NCI-H1092 treated with DMSO at 0.1 percent for 48 hours (cell line): ENCODE measurements at regions not wholly inside any gene's neighbourhood (a gene's known extent, or its start where the extent isn't known, plus 50 kb on each side); places are given as distances from the start of the nearest gene placed in this dataset.
"Not testable (repeated sequence)": the region's sequence is repeated elsewhere in the genome, so short reads cannot be mapped to it uniquely, and the experiment has no call there.

Experiments used
- DNase-seq: peaks from one replicate; lab custom pipeline; 2025; lab: John Stamatoyannopoulos, UW

DNA sequence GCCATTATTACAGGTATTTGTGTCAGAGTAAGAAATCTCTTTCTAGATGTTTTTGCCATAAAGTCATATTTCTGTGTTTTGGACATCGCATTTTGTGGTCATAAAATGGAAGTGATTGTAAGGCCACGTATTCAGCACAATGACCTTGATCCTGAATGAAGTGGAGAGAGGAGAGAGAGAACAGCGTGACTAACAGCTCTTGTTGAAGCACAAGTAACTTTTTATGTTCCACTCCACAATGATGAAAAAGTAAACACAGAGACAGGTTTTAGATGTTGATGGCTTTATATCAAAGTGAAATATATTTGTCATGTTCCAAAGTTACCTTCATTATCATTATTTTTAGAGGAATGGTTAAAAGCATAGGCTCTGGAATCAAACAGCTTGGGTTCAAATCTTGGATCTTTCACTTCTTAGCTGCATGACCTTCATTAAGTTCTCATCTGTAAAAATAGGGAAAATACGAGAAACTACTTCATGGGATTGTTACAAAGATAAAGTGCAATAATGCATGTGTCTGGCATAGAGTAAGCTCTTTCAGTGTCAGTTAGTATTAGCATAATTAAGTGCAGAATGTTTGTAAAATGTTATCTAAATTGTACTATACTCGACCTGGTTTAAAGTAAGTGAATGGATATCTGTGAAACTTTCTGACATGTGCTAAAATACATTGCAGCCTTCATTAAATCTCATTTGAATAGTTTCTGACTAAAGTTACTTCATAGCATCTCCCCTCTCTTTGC, 341.5 kb upstream of the DNAJC19 start:
- no peak for DNase-seq

DNA sequence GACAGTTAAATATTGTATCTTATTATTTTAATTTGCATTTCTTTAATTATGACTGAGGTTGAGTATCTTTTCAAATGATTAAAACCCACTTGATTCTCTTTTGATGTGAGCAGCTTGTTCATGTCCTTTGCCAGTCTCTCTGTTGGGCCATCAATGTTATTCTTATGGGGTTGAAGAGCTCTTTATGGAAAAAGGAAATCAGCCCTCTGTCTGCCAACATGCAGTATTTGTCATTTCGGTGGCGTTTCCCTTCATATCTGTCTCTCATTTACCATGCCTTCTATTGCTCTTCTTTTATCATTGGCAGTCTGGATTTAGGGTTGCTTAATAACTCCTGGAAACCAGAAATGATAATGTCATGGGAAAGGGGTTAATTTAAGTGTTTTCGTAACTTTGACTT, 340.7 kb upstream of the DNAJC19 start:
- no peak for DNase-seq

DNA sequence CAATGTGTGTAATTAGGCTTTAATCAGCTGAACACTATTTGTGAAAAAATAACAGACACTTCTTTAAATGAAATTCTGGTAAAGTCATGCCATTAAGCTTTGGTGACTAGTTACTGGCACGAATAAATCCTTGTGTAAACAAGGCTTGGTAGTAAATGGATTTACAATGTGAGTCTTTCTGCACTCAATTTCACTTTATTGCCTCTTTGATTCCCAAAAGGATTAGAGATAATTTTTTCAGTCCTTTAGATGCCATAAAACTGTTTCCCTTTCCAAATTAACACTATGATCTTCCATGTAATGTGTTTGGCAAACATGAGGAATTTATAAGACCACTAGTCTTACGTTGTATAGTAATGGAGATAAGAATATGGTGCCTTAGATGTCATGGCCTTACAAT, 339.5 kb upstream of the DNAJC19 start:
- DNase-seq: peak; percentile 78

DNA sequence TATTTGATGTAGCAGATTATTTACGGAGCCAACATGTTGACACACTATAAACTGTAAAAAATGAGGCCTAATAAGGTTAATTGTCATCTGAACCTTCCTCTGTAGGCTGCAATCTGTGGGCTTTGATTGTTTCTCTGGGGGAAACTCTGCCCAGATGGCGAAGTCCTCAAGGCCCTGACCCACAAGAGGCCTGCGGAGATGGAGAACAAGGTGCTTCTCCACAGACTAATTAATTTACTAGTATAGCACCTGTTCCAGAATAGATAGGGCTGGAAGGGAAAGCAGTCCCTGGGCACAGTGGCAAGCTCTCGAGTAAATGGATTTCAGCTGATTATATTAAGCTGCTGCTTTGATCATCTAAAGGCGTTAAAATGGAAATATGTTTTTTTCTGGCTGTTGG, 338.8 kb upstream of the DNAJC19 start:
- DNase-seq: peak; percentile 33

DNA sequence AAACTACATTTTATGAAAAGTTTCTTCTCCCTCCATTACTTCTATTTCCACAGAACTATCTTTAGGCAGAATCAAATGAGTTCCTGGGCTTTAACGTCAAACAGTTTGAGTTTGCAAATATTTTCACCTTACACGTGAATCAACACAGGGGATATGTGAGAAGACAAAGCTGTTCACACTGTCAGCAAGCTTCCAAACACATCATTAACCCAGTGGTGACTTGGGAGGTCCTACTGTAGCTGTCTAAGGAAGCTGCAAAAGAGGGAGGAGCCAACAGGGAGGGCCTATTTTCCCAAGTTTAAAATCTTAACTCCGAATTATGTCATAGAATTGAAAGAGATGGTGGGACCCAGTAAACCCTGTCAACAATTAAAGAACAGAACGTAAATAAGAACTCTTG, 337.8 kb upstream of the DNAJC19 start:
- no peak for DNase-seq

DNA sequence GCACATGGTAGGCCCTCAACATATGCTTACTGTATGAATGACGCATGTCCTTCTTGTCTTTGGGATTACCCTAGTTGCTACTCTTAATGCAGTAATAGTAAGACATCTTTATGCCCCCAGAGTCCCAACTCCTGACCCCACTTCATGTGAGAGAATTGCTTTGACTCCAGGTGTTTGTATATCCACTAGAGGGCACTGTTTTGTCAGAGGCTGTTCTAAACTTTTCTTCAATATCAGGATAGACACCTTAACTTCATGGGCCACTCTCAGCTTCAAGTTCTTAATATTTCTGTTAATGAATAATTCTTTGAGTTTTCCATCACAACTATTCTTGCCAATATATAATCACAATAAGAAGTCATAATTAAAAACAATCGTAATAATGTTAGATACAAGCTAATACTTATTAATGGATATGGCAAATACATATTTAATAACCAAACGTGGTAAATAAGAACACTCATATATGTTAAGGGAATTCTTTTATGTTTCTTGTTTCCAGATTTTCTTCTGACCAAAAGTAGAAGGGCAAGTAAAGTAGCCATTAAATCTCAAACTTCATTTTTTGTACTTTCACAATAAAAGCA, 337.2 kb upstream of the DNAJC19 start:
- DNase-seq: peak; percentile 45

DNA sequence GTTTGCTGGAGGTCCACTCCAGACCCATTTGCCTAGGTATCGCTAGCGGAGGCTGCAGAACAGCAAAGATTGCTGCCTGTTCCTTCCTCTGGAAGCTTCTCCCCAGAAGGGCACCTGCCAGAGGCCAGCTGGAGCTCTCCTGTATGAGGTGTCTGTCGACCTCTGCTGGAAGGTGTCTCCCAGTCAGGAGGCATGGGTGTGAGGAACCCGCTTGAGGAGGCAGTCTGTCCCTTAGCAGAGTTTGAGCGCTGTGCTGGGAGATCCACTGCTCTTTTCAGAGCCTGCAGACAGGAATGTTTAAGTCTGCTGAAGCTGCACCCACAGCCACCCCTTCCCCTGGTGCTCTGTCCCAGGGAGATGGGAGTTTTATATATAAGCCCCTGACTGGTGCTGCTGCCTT, 335.0 kb upstream of the DNAJC19 start:
- DNase-seq: not testable (repeated sequence)

DNA sequence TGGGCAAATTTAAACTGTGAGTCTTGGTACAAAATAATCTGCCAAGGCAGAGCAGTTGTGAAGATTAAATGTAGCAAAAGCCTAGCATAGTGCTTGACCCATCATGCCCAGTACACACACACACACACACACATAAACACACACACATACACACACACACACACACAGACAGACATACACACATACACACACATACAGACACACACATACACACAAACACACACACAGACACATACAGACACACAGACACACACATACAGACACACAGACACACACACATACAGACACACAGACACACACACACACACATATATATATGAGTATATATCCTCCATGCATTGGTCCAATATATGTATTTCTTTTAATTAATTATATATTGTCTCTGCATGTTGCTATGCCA, 328.8 kb upstream of the DNAJC19 start:
- no peak for DNase-seq

DNA sequence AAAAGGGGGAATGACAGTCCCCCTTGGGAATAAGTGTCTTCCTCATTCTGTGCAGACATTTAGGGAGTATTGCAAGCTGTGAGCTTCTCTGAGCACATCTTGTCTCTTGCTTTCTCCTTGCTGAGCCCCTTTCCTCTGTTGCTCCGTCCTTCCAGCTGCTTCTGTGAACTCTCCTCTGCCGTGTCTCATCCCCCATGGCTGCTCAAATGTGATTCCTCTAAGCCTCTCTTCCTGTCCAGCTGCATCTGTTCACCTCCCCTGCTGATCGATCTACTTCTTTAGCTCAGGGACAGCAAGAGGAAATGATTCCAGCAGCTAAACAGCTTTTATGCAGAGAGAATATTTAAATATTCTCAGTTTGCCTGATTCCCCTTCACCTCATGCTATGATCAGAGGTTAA, 328.0 kb upstream of the DNAJC19 start:
- no peak for DNase-seq

DNA sequence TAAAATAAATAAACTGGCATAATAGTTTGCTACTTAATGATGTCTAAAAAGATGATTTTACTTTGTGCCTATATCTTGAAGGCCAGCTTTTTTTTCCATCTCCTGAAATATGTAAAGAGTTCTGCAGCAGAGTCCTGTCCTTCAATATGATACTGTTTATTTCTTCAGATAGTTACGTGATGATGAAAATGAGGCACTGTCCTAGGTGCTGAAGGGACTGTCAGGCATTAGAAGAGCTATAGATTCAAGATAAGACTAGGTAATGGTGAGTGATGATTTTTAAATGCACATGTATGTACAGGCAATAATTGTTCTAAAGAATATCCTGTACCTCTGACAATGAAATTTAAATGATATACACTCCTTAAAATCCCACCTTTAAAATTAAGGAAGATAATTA, 326.9 kb upstream of the DNAJC19 start:
- no peak for DNase-seq

DNA sequence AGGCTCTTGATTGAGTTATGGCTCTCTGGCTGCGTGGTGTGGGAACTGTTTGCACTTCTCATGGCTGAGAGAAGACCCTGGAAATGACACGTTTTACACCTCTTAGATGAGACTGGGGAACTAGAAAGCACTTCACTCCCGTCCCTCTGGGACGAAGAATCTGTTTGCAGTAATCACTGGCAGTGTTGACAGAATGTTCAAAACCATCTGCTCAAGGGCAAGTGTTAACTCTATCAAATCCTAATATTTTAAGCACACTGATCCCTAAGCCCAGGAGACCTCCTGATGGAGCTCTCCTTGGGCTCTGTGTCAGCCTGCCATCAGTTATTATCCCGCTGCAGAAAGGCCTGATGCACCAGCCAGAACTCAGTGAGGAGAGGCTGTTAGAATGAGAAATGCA, 323.8 kb upstream of the DNAJC19 start:
- peak; percentile 65 for DNase-seq

DNA sequence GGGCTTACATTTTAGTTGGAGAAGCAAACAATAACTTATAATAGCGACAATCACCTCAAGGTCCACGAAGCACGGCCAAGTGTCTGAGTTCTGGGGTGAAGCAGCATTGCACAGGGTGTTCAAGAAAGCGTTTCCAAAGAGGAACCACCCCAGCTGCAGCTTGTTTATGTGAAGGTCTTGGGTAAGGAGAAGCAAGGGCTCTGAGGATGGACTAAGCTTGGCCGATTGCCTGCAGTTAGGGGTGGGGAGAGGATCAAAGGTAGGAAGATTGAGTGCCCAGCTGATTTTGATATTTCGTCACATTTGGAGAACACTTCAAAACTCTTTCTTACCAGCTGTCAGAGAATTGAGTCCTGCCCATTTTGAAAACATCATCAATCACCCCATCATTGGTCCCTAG, 321.6 kb upstream of the DNAJC19 start:
- no peak for DNase-seq

DNA sequence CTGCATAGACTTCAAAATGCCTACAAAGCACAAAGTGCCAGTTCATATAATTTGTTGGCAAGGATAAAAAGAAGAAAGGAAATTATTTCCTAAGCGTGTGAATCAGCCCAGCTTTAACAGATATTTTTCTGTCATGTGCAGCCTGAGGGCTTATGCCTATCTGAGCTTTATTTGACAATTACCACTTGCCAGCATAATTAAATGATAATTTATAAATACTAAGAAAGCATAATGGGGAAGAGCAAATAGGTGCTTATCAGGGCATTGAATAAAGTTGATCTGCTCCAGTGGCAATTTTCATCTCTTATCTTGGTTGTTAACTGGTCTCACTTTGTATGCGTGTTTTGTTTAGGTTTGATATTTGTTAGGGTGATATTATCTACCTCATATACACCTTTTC, 313.4 kb upstream of the DNAJC19 start:
- DNase-seq: no peak

DNA sequence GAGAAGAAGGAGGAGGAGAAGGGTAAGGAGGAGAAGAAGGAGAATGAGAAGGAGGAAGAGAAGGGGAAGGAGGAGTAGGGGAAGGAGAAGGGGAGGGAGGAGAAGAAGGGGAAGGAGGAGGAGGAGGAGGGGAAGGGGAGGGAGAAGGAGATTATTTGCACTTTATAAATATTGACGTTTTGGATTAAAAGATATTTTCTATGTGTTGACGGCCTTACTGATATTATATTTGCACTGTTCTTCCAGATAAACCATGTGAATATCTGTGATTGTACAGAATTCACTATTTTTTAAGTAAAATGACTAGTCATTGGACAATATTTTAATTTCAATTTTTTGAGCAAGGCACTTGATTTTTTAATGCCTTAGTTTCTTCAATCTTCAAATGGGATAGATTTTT, 310.5 kb upstream of the DNAJC19 start:
- DNase-seq: no peak

DNA sequence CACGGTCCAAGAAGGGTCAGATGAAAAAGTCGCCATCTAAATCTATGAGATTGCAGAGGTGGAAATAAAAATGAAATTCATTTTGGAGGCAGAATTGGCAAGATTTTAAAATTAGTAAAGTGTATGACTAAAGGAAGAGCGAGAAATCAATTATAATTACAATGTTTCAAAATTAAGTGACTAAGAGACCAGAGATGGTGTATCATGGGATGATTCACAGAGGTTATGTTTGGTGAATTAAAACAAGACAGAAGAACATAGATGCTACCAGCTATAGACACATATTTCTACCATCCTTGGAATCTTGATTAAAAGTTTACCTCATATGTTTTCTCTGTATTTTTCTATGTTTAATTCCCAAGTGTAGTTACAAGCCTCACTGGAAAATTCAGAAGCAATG, 308.9 kb upstream of the DNAJC19 start:
- DNase-seq: no peak

DNA sequence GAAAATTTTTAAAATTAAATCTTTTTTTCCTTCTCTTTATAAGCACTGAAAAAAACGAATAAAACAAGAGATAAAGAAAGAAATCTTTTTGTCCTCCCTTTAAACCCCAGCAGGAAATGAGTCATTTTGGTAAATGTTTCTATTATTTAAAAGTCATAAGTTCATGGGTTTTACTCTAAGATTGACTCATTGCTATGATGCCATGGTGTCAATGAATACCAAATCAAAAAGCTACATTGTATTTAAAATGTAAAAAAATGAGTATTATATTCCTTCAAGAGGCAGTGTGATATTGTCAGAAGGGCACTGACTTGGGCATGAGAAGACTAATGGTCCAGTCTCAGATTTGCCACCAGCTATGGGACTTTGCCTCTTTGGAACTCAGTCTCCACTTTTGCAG, 303.4 kb upstream of the DNAJC19 start:
- DNase-seq: no peak

DNA sequence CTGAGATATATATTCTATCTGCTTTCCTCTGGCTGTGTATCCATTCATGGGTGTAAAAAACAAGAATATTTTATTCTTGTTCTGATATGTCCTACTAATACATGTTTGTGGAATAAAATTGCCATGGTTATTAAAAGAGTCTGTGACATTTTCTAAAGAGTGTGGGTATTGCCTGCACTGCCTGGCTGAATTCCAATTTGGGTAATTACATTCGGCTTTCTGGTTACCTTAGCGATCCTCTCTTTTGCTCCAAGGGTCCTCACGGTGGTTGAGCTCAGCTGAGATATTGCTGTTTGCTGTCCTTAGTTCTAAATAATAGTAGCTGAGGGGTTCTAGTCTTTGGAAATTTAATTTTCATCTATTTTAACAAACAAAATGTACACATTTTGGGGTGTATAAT, 301.4 kb upstream of the DNAJC19 start:
- peak; percentile 7 for DNase-seq

DNA sequence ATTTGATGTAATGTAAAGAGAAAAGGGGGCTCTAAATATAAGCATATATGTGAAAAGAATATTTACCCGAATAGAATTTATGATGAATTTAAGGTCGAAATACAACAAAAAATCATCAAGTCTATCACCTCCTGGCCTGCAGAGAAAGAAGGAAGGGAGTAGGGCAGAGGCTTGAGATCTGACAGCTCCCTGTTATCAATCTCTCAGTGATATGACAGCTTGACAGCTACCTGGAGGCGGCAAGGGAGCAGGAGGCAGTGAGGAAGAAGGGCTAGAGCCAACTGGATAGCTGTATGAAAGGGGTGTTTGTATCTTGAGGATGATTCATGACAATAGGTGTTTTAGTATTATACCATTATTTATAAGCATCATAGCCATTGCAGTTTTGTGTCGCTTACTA, 299.8 kb upstream of the DNAJC19 start:
- no peak for DNase-seq

DNA sequence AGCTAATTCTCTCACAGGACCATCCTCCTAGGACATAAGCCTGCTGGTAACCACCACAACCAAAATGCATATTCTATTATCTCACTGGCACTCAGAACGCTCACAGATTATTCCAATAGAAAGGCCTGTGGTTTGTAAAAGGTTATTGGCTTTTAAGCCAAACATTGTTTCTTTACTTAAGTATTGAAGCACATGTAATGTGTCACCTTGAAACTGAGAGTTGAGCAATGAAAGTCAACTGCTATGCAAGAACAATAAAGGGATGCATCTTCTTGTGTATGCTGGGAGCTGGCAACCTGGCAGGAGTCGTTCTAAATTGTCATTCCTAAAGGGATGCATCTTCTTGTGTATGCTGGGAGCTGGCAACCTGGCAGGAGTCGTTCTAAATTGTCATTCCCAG, 298.6 kb upstream of the DNAJC19 start:
- DNase-seq: no peak

DNA sequence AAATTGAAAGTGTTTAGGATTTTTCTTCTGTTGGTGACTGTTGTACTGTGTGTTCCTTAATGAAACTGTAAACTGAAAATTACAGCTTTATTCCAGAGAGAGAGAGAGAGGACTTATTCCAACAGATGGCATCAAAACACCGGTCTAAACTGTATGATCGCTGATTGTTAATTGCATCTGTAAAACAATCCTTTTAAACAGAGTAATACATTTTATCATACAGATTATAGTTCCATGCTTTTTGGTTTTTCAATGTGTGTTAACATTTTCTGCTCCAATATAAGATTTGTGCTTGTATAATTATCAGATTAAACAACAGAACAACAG, 289.7 kb upstream of the DNAJC19 start:
- DNase-seq: no peak

DNA sequence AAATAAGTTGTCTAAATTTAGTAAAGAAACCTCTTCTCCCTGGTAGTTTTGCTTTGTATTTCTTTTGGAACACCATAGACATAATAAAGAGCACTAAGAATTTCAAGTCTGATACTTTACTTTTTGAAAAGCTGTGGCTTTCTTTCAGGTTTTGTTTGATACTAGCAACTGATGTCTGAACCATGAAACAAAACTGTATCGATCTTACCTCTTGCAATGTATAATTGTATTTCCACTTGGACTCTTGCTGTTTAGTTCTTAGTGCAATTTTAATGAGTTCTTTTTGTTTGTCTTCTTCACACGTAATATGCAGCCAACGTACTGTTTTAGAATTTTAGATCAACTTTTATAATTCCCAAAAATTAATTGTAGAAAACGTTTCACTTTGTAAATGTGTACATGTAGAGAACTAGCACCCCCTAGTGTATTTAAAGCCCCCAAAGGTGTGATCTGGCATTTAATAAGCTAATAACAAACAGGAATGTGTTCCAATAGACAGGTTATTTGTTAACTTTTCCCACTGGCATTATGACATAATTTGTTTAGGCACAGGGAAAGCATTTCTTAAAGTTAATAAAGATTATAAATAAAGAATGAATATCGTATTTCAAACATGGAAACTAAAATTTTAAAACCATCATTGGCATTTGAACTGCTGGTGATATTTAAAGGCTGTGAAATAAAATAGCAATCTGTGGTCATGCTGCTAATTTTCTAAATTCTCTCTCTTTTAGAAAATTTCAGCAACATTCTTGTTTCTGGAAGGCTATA, 289.1 kb upstream of the DNAJC19 start:
- DNase-seq: peak; percentile 17

DNA sequence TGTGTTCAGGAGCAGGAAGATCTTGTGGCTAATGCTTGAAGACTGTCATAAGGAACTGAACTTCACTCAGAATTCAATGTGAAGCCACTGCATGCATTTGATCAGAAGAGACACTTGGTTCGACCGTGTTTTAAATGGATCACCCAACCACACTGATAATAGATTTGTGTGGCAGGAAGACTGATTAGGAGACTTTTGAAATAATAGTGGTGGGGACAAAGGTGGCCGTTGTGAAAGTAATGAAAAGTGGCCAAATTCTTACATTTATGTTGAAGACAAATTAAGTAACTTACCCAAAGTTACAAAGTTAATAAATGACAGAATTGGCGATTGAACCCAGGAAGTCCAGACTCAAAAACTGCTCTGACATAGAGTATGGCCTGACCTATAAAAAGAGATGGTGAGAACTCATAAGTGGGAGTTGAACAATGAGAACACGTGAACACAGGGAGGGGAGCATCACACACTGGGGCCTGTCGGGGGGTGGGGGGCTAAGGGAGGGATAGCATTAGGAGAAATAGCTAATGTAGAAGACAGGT, 286.9 kb upstream of the DNAJC19 start:
- DNase-seq: no peak

DNA sequence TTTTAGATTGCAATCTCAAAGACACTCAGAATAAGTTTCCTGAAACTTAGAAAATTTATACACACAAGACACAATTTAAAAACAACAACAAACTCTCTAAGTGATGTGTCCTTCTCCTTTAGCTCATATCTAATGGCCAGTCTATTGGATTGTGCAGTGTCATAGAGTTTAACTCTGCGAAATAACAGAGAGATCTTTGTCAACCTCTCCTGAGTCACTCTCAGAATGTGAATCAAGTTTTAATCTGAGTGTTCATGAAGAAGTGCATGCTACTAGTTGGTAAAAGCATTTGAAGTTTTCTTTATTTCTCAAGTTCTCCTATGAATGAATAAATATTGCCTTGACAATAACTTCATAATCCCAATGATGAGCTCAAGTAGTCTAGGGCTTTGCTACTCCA, 284.5 kb upstream of the DNAJC19 start:
- DNase-seq: no peak
